AG04450 (cell line): ENCODE measurements at regions not wholly inside any gene's neighbourhood (a gene's known extent, or its start where the extent isn't known, plus 50 kb on each side); places are given as distances from the start of the nearest gene placed in this dataset.

Experiments used
- CTCF ChIA-PET: fragments of 300-600, 350-600 bp; formaldehyde crosslinking; extraction: SDS; loops from one replicate; lab custom pipeline; 2022; ENCODE audit warnings: antibody characterized with exemption, inconsistent platforms; lab: Charles Lee
- POLR2A ChIA-PET: fragments of 350-600 bp; formaldehyde crosslinking; extraction: SDS; loops from one replicate; lab custom pipeline; 2021; ENCODE audit warnings: antibody characterized with exemption, inconsistent platforms; lab: Yijun Ruan, JAX
- DNase-seq: peaks from one replicate; pipeline ENCODE4 v3.0.0-alpha.2; 2011; ENCODE audit warnings: low read depth, low spot score
- H3K27ac ChIP-seq: one replicate; pipeline ENCODE4 v1.5.1; 2012; ENCODE audit warnings: low read depth, low read length, control low read depth
- H3K27me3 ChIP-seq: one replicate; pipeline ENCODE4 v1.6.0; 2012; ENCODE audit warnings: low read length; ENCODE audit not compliant: control insufficient read depth, insufficient read depth
- H3K4me3 ChIP-seq: 2 replicates; pipeline ENCODE4 v1.5.1; 2011; ENCODE audit warnings: mild to moderate bottlenecking, low read depth, low read length, control low read depth
- H3K9me3 ChIP-seq: 2 replicates; pipeline ENCODE4 v1.5.1; 2012; ENCODE audit warnings: low read length; ENCODE audit not compliant: control insufficient read depth, insufficient read depth
- CTCF ChIP-seq: IDR thresholded peaks from 2 replicates; pipeline ENCODE4 v1.5.1; 2011; ENCODE audit warnings: low read depth, low read length, control low read depth, inconsistent platforms

GRCh38 chr3:22103423-22103822, 352.4 kb upstream of the ZNF385D start:
- Histone ChIP-seq H3K27ac (no peak overlapping the region), H3K4me3 (no peak overlapping the region), H3K27me3 (no peaks in the 10 kb centered on the region), H3K9me3 (no peaks in the 10 kb centered on the region)
- CTCF ChIA-PET, result no interaction called here
- POLR2A ChIA-PET, result no interaction called here
- DNase-seq, result no peak
- TF ChIP-seq CTCF, result no peak

GRCh38 chr3:22106213-22106896, 355.3 kb upstream of the ZNF385D start:
- DNase-seq, result no peak
- H3K4me3 ChIP-seq, result no peak overlapping the region
- H3K27me3 ChIP-seq, result no peaks in the 10 kb centered on the region
- TF ChIP-seq CTCF, result no peak
- H3K9me3 ChIP-seq, result no peaks in the 10 kb centered on the region
- ChIA-PET POLR2A (no interaction called here), CTCF (interaction anchor here (0.6 kb wide), 1 partner anchor 19 kb away, joined by 7 read pairs; no protein-coding TSS in a partner anchor)
- H3K27ac ChIP-seq, result no peak overlapping the region

GRCh38 chr3:22111226-22111625, 360.2 kb upstream of the ZNF385D start:
- CTCF ChIA-PET, result interaction anchor here (0.6 kb wide), 1 partner anchor 1161 kb away, joined by 4 read pairs; no protein-coding TSS in a partner anchor
- POLR2A ChIA-PET, result no interaction called here
- H3K4me3 ChIP-seq, result no peak overlapping the region
- no peak for DNase-seq
- no peak overlapping the region for H3K27ac ChIP-seq
- TF ChIP-seq CTCF, result no peak
- no peaks in the 10 kb centered on the region for H3K27me3 ChIP-seq
- no peaks in the 10 kb centered on the region for H3K9me3 ChIP-seq

GRCh38 chr3:22113453-22113852, 362.4 kb upstream of the ZNF385D start:
- no peaks in the 10 kb centered on the region for H3K27me3 ChIP-seq
- TF ChIP-seq CTCF, result no peak
- no peaks in the 10 kb centered on the region for H3K9me3 ChIP-seq
- no peak for DNase-seq
- ChIA-PET CTCF (no interaction called here), POLR2A (no interaction called here)
- no peak overlapping the region for H3K4me3 ChIP-seq
- H3K27ac ChIP-seq, result no peak overlapping the region

GRCh38 chr3:22115581-22115980, 364.6 kb upstream of the ZNF385D start:
- no peak overlapping the region for H3K4me3 ChIP-seq
- ChIA-PET CTCF (interaction anchor here (1.0 to 1.4 kb wide), 2 partner anchors 27 to 221 kb away, joined by 4 to 5 read pairs; no protein-coding TSS in a partner anchor), POLR2A (no interaction called here)
- no peak for DNase-seq
- TF ChIP-seq CTCF, result no peak
- no peaks in the 10 kb centered on the region for H3K27me3 ChIP-seq
- H3K27ac ChIP-seq, result no peak overlapping the region
- H3K9me3 ChIP-seq, result no peaks in the 10 kb centered on the region
